GM13977 (cell line): ENCODE measurements at regions not wholly inside any gene's neighbourhood (a gene's known extent, or its start where the extent isn't known, plus 50 kb on each side); places are given as distances from the start of the nearest gene placed in this dataset.
"Not testable (repeated sequence)": the region's sequence is repeated elsewhere in the genome, so short reads cannot be mapped to it uniquely, and the experiment has no call there.

Experiments used
- DNase-seq: peaks from one replicate; pipeline ENCODE4 v3.0.0; 2012; ENCODE audit warnings: low spot score
- CTCF ChIP-seq: IDR thresholded peaks from 2 replicates; pipeline ENCODE4 v1.5.1; 2012; ENCODE audit warnings: mild to moderate bottlenecking, control low read depth; ENCODE audit not compliant: insufficient read depth; ENCODE audit errors: extremely low read depth, missing control alignments
- in situ Hi-C: fragments of 300-500 bp; cut with MboI; formaldehyde crosslinking; loops from one replicate; pipeline ENCODE4 v1.12.0; 2022; ENCODE audit warnings: low sequenced_read_pairs, low pct_unique_long_range_greater_than_20kb, mixed read lengths, inconsistent platforms; ENCODE audit not compliant: unreplicated experiment

GRCh38 chr3:5699811-5700210 lies 512.3 kb downstream of the EDEM1 start:
- TF ChIP-seq CTCF: no peak
- no peak for DNase-seq
- in situ Hi-C loops: no loop called here

- in situ Hi-C loops, DNase-seq: not testable (repeated sequence)
Measured at GRCh38 chr3:5701005-5701404, 513.5 kb downstream of the EDEM1 start.

- in situ Hi-C loops: no loop called here
- no peak for TF ChIP-seq CTCF
- no peak for DNase-seq
Measured at GRCh38 chr3:5707794-5708193, 520.3 kb downstream of the EDEM1 start.

- in situ Hi-C loops: no loop called here
- no peak for DNase-seq
- no peak for TF ChIP-seq CTCF
Measured at GRCh38 chr3:5709714-5710113, 522.2 kb downstream of the EDEM1 start.

- in situ Hi-C loops: no loop called here
- DNase-seq: no peak
- no peak for TF ChIP-seq CTCF
Measured at GRCh38 chr3:5710718-5711117, 523.2 kb downstream of the EDEM1 start.

GRCh38 chr3:5717254-5717653 lies 529.7 kb downstream of the EDEM1 start:
- no peak for DNase-seq
- TF ChIP-seq CTCF: no peak
- in situ Hi-C loops: no loop called here

GRCh38 chr3:5719668-5720067 lies 532.2 kb downstream of the EDEM1 start:
- DNase-seq, in situ Hi-C loops: not testable (repeated sequence)

GRCh38 chr3:5725801-5726200 lies 538.3 kb downstream of the EDEM1 start:
- in situ Hi-C loops: no loop called here
- no peak for TF ChIP-seq CTCF
- DNase-seq: no peak
